KMS-11 (cell line): ENCODE measurements at regions not wholly inside any gene's neighbourhood (a gene's known extent, or its start where the extent isn't known, plus 50 kb on each side); places are given as distances from the start of the nearest gene placed in this dataset.

Source experiments
- H2AFZ ChIP-seq: fragments of 200-600 bp; sonication (generic); 2 replicates; pipeline ENCODE4 v1.6.1; 2016; ENCODE audit warnings: antibody characterized with exemption, mixed run types, low read depth
- H3K27ac ChIP-seq: fragments of 200-600 bp; sonication (generic); 2 replicates; pipeline ENCODE4 v1.6.1; 2016; ENCODE audit warnings: mild to moderate bottlenecking, mixed run types
- H3K27me3 ChIP-seq: fragments of 200-600 bp; sonication (generic); 2 replicates; pipeline ENCODE4 v1.6.1; 2017; ENCODE audit warnings: mild to moderate bottlenecking, low read depth, mixed run types, moderate library complexity; ENCODE audit not compliant: insufficient read depth
- H3K36me3 ChIP-seq: fragments of 200-600 bp; sonication (generic); 2 replicates; pipeline ENCODE4 v1.6.1; 2017; ENCODE audit warnings: mild to moderate bottlenecking, mixed run types; ENCODE audit not compliant: insufficient read depth
- H3K4me1 ChIP-seq: fragments of 200-600 bp; sonication (generic); 2 replicates; pipeline ENCODE4 v1.6.1; 2016; ENCODE audit warnings: mild to moderate bottlenecking, low read depth, mixed run types; ENCODE audit not compliant: poor library complexity, severe bottlenecking
- H3K4me2 ChIP-seq: fragments of 200-600 bp; sonication (generic); 2 replicates; pipeline ENCODE4 v1.7.0; 2016; ENCODE audit warnings: mild to moderate bottlenecking, mixed run types
- H3K4me3 ChIP-seq: fragments of 200-600 bp; sonication (generic); IDR thresholded peaks from 2 replicates; pipeline ENCODE4 v1.6.1; 2017; ENCODE audit warnings: low read depth, low read length, mixed read lengths; ENCODE audit not compliant: insufficient read depth
- H3K79me2 ChIP-seq: fragments of 200-600 bp; sonication (generic); 2 replicates; pipeline ENCODE4 v1.6.1; 2016; ENCODE audit warnings: low read depth, mixed run types; ENCODE audit not compliant: insufficient read depth
- H3K9ac ChIP-seq: fragments of 200-600 bp; sonication (generic); 2 replicates; pipeline ENCODE4 v1.6.1; 2016; ENCODE audit warnings: mild to moderate bottlenecking, mixed run types
- H4K20me1 ChIP-seq: fragments of 200-600 bp; sonication (generic); 2 replicates; pipeline ENCODE4 v1.6.1; 2016; ENCODE audit warnings: mild to moderate bottlenecking, mixed run types; ENCODE audit not compliant: insufficient read depth
- TF ChIP-seq, protein P1 (sequence below): fragments of 200-600 bp; sonication (generic); conservative IDR thresholded peaks from 2 replicates; pipeline ENCODE4 v1.6.1; 2017; ENCODE audit warnings: low read depth, mild to moderate bottlenecking, antibody characterized with exemption, low read length, moderate library complexity, mixed read lengths

DNA sequence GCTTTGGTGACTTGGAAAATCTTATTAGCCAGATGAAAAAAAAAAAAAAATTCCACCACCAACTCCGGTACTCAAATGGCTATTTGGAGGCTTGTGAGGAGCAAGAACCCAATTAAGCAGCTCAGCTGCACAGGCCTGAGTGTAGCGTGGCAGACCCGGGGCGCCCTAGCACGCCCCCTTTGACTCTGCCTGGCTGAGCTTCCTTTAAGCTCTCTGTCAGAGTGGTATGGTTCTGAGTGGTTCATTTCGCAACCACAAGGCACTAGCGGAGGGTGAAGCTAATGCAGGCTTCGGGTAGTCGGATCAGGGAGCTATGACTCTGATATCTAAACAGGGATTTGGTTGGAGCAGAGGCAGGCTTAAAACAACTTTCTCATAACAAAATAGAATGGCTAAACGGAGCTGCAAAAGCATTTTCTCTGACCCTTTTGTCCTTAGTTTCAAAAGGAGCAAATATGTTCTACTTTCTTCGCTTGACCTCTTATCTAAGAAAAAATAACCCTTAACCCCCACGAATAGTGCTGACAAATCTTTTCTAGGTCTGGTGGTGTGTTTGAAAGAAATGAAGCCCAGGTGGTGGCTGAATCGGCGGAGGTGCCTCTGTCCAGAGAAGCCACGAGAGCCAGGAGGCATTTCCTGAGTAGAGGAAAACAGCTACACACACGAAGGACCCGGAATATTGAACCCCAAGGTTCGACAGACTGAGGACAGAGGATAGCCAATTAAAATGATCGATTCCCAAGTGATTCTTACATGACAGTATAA is 285.4 kb upstream of the GLI3 start:
- TF ChIP-seq, protein P1, sequence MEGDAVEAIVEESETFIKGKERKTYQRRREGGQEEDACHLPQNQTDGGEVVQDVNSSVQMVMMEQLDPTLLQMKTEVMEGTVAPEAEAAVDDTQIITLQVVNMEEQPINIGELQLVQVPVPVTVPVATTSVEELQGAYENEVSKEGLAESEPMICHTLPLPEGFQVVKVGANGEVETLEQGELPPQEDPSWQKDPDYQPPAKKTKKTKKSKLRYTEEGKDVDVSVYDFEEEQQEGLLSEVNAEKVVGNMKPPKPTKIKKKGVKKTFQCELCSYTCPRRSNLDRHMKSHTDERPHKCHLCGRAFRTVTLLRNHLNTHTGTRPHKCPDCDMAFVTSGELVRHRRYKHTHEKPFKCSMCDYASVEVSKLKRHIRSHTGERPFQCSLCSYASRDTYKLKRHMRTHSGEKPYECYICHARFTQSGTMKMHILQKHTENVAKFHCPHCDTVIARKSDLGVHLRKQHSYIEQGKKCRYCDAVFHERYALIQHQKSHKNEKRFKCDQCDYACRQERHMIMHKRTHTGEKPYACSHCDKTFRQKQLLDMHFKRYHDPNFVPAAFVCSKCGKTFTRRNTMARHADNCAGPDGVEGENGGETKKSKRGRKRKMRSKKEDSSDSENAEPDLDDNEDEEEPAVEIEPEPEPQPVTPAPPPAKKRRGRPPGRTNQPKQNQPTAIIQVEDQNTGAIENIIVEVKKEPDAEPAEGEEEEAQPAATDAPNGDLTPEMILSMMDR, result no peak
- Histone ChIP-seq H3K4me3 (no peak overlapping the region), H4K20me1 (no peaks in the 10 kb centered on the region), H2AFZ (no peak overlapping the region), H3K27me3 (no peaks in the 10 kb centered on the region), H3K4me2 (no peak overlapping the region), H3K79me2 (no peaks in the 10 kb centered on the region), H3K9ac (no peak overlapping the region), H3K4me1 (no peaks in the 10 kb centered on the region), H3K36me3 (no peaks in the 10 kb centered on the region), H3K27ac (no peak overlapping the region)

DNA sequence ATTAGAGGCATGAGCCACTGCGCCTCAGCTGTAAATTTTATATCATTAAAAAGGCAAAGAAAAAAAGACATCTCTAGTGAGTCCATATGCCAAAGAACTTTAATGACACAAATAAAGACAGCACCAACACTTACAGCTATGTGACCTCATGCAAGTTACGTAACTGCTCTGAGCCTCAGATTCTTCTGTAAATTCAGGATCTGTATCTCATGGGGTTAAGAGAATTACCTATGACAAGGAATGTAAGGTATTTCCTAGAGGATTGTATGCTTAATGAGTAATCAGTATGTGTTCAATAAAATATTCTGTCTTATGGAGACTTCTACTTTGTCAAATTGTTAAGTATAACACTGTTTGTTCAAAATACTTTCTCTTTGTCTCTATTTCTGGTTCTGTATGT is 274.0 kb upstream of the GLI3 start:
- TF ChIP-seq, protein P1, result no peak
- Histone ChIP-seq H3K9ac (no peak overlapping the region), H3K27ac (no peak overlapping the region), H3K79me2 (no peaks in the 10 kb centered on the region), H3K4me3 (no peak overlapping the region), H3K4me1 (no peaks in the 10 kb centered on the region), H4K20me1 (no peaks in the 10 kb centered on the region), H3K4me2 (no peak overlapping the region), H2AFZ (no peak overlapping the region), H3K36me3 (no peaks in the 10 kb centered on the region), H3K27me3 (no peaks in the 10 kb centered on the region)

DNA sequence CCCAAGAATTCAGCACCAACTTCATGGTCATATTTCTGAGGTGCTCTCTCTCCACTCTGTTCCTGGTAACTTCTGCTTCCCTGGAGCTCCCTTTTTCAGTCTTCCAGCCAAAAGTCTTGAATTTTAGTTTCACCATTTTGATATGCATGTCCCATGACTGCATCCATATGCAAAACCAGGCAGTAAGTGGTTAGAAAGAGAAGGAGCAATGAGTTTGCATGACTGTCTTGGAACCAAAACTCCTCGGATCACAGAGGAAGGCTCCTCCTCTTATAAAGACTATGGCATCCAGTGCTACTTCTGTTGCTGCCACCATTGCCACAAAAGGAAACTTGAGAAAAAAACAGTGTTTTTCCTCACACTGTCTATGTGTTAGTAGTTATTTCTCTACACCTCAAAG is 269.1 kb upstream of the GLI3 start:
- TF ChIP-seq, protein P1, result no peak
- Histone ChIP-seq H3K4me3 (no peak overlapping the region), H4K20me1 (no peaks in the 10 kb centered on the region), H3K27me3 (no peaks in the 10 kb centered on the region), H3K4me2 (no peak overlapping the region), H3K79me2 (no peaks in the 10 kb centered on the region), H3K36me3 (no peaks in the 10 kb centered on the region), H3K9ac (no peak overlapping the region), H3K4me1 (no peaks in the 10 kb centered on the region), H3K27ac (no peak overlapping the region), H2AFZ (no peak overlapping the region)

DNA sequence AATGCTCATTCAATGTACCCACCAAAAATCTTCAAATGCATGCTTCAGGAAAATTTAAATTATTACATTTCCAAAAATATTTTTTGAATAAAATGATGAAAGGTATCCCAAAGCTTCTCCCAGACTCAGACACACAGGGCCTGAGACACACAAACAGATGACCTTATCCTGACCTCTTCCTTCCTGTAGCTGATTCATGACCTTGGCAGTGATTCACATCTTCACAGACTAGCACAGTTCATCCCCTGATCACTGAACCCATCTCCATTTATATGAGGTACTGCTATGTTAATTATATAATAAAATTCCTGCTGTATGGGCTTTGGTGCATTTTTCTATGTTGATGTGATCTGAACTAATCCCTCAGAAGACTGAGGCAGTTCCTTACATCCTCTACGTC is 265.0 kb upstream of the GLI3 start:
- no peak overlapping the region for H3K9ac ChIP-seq
- TF ChIP-seq, protein P1, result no peak
- H3K36me3 ChIP-seq, result no peaks in the 10 kb centered on the region
- H3K27me3 ChIP-seq, result no peaks in the 10 kb centered on the region
- H3K4me2 ChIP-seq, result no peak overlapping the region
- H3K4me3 ChIP-seq, result no peak overlapping the region
- H2AFZ ChIP-seq, result no peak overlapping the region
- H3K79me2 ChIP-seq, result no peaks in the 10 kb centered on the region
- no peaks in the 10 kb centered on the region for H3K4me1 ChIP-seq
- H4K20me1 ChIP-seq, result no peaks in the 10 kb centered on the region
- no peak overlapping the region for H3K27ac ChIP-seq
